HG02610 (cell line): ENCODE measurements at regions not wholly inside any gene's neighbourhood (a gene's known extent, or its start where the extent isn't known, plus 50 kb on each side); places are given as distances from the start of the nearest gene placed in this dataset.
"Not testable (repeated sequence)": the region's sequence is repeated elsewhere in the genome, so short reads cannot be mapped to it uniquely, and the experiment has no call there.

ENCODE experiments used
- ATAC-seq: cut with Tn5 transposase; IDR thresholded peaks from one replicate; pipeline ENCODE4 v1.9.1; 2021; ENCODE audit warnings: mild to moderate bottlenecking, moderate library complexity; ENCODE audit not compliant: unreplicated experiment

GRCh38 chrX:68953331-68953730 lies 124.5 kb downstream of the EFNB1 start:
- no peak for ATAC-seq

GRCh38 chrX:68951942-68952619 lies 123.3 kb downstream of the EFNB1 start:
- ATAC-seq: not testable (repeated sequence)

- no peak for ATAC-seq
Measured at GRCh38 chrX:68950937-68951336, 122.1 kb downstream of the EFNB1 start.

- no peak for ATAC-seq
Measured at GRCh38 chrX:68947882-68948605, 119.2 kb downstream of the EFNB1 start.

GRCh38 chrX:68945603-68946228 lies 116.9 kb downstream of the EFNB1 start:
- ATAC-seq: no peak

GRCh38 chrX:68945081-68945602 lies 116.3 kb downstream of the EFNB1 start:
- no peak for ATAC-seq

- no peak for ATAC-seq
Measured at GRCh38 chrX:68944211-68944610, 115.4 kb downstream of the EFNB1 start.

GRCh38 chrX:68942840-68943239 lies 114.0 kb downstream of the EFNB1 start:
- ATAC-seq: no peak

GRCh38 chrX:68942104-68942503 lies 113.3 kb downstream of the EFNB1 start:
- no peak for ATAC-seq

GRCh38 chrX:68941385-68941952 lies 112.6 kb downstream of the EFNB1 start:
- ATAC-seq: no peak

GRCh38 chrX:68940601-68941000 lies 111.8 kb downstream of the EFNB1 start:
- no peak for ATAC-seq

- no peak for ATAC-seq
Measured at GRCh38 chrX:68939868-68940267, 111.0 kb downstream of the EFNB1 start.

GRCh38 chrX:68938244-68939004 lies 109.6 kb downstream of the EFNB1 start:
- ATAC-seq: no peak

GRCh38 chrX:68937581-68937980 lies 108.8 kb downstream of the EFNB1 start:
- ATAC-seq: no peak

GRCh38 chrX:68936608-68937007 lies 107.8 kb downstream of the EFNB1 start:
- no peak for ATAC-seq

- no peak for ATAC-seq
Measured at GRCh38 chrX:68936126-68936525, 107.3 kb downstream of the EFNB1 start.

GRCh38 chrX:68935362-68935761 lies 106.5 kb downstream of the EFNB1 start:
- ATAC-seq: no peak

GRCh38 chrX:68934922-68935321 lies 106.1 kb downstream of the EFNB1 start:
- no peak for ATAC-seq

- ATAC-seq: no peak
Measured at GRCh38 chrX:68934421-68934820, 105.6 kb downstream of the EFNB1 start.

- no peak for ATAC-seq
Measured at GRCh38 chrX:68932611-68933010, 103.8 kb downstream of the EFNB1 start.

GRCh38 chrX:68931345-68931744 lies 102.5 kb downstream of the EFNB1 start:
- no peak for ATAC-seq
